Panc1 (cell line): ENCODE measurements at regions not wholly inside any gene's neighbourhood (a gene's known extent, or its start where the extent isn't known, plus 50 kb on each side); places are given as distances from the start of the nearest gene placed in this dataset.

ENCODE experiments used
- CTCF ChIP-seq: fragments of 450-650 bp; IDR thresholded peaks from 2 replicates; pipeline ENCODE4 v1.5.1; 2017; ENCODE audit warnings: mild to moderate bottlenecking
- REST ChIP-seq, 2 experiments: IDR thresholded peaks; 2 replicates each; pipeline ENCODE4 v1.6.1; 2011 to 2012; ENCODE audit warnings: low read depth in 2 of 2, control low read depth in 1 of 2, low read length in 1 of 2, mild to moderate bottlenecking in 1 of 2, moderate library complexity in 1 of 2; ENCODE audit not compliant: insufficient read depth in 1 of 2
- SIN3A ChIP-seq: IDR thresholded peaks from 2 replicates; pipeline ENCODE4 v1.6.1; 2012; ENCODE audit warnings: low read depth, mild to moderate bottlenecking, low read length, moderate library complexity, borderline replicate concordance; ENCODE audit not compliant: insufficient read depth

- TF ChIP-seq REST (IDR thresholded peaks at IDR 0.05; ENCODE audit: insufficient read depth in 1 of 2, low read depth in 2 of 2, low read length in 1 of 2): no peak
- TF ChIP-seq CTCF: no peak
- no peak for TF ChIP-seq SIN3A
Observed at GRCh38 chr11:24238771-24239645, 257.8 kb upstream of the LUZP2 start.
